ENCODE measurements at regions not wholly inside any gene's neighbourhood (a gene's known extent, or its start where the extent isn't known, plus 50 kb on each side); places are given as distances from the start of the nearest gene placed in this dataset.
"Not testable (repeated sequence)": the region's sequence is repeated elsewhere in the genome, so short reads cannot be mapped to it uniquely, and the experiment has no call there.

GRCh38 chr2:65937379-65938160 lies 497.4 kb upstream of the MEIS1 start:
- DNase-seq, result no peak

DNA sequence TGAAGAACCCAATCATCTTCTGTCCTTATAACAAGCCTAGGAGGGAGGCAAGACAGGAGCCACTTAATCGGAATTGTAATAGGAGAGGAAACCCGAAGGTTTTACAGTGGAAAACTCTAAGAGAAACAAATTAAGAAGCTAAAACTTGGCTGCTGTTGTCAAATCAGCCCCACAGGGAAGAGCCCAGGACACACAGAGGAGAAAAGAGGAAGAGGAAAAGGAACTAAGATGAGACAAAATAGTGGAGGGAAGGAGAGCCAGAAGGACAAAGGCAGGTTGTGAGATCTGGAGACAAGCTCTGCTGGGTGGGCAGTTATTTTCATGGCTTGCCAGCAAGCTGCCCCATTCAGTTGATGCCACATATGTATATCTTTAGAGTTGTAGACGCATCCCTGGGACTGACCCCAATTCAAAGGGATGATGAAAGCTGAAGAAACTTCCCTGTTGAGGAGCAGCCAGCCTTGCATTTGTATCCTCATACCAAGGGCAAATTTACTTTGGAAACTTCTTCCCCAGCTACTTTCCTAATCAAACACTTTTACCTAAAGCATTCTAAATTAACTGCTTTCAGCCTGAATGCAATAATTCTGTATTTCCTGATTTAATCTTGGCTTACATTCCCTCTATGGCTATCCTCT lies 499.8 kb upstream of the MEIS1 start:
- DNase-seq, result no peak

GRCh38 chr2:65932571-65932970 lies 500.2 kb upstream of the SPRED2 start:
- no peak for DNase-seq

DNA sequence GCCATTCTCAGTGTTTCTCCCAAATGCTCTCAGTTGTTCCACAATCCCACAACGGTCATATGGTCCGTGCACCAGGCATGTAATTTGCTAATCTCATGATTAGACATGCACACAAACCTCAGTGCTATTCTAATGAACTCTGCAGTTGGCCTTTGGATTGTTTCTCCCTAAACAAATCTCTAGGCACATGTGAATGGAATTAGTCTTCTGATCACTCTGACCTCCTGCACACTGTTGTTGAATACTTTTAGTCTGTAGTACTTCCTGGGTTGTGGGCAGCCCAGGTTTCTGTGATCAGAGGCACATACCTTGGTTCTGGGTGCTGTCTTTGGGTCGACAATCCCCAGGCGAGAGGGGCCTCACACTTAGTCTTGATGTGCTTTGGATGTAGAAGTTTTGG lies 498.7 kb upstream of the SPRED2 start:
- no peak for DNase-seq

- DNase-seq, result no peak
These were observed 497.9 kb upstream of the SPRED2 start for GRCh38 chr2:65930259-65930658.

DNA sequence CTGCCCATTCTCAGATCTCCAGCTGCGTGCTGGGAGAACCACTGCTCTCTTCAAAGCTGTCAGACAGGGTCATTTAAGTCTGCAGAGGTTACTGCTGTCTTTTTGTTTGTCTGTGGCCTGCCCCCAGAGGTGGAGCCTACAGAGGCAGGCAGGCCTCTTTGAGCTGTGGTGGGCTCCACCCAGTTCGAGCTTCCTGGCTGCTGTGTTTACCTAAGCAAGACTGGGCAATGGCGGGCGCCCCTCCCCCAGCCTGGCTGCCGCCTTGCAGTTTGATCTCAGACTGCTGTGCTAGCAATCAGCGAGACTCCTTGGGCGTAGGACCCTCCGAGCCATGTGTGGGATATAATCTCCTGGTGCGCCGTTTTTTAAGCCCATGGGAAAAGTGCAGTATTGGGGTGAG lies 497.3 kb upstream of the SPRED2 start:
- DNase-seq, result not testable (repeated sequence)

- DNase-seq, result no peak
These were observed 490.4 kb upstream of the SPRED2 start for GRCh38 chr2:65922794-65923193.

- no peak for DNase-seq
These were observed 489.6 kb upstream of the SPRED2 start for GRCh38 chr2:65922030-65922429.

GRCh38 chr2:65921116-65921515 lies 488.7 kb upstream of the SPRED2 start:
- no peak for DNase-seq

DNA sequence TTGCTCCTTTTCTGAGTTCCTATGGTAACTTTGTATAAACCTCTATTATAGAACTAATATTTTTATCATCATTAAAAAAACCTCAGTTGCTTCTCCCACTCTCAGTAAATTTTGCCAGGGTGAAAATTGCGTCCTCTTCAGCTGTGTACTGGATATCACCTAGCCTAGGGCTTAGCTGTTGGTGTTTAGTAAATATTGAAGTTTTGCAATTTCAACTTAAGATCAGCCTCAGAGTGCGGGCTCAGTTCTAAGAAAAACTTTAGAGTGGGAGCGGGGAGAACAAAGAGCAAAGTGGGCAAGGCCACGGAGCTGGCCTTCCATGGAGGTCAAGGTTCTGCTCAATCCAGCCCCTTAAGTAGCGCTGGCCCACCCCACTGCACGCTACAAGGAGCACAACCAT lies 488.3 kb upstream of the SPRED2 start:
- no peak for DNase-seq

GRCh38 chr2:65919550-65920188 lies 487.3 kb upstream of the SPRED2 start:
- DNase-seq, result no peak

DNA sequence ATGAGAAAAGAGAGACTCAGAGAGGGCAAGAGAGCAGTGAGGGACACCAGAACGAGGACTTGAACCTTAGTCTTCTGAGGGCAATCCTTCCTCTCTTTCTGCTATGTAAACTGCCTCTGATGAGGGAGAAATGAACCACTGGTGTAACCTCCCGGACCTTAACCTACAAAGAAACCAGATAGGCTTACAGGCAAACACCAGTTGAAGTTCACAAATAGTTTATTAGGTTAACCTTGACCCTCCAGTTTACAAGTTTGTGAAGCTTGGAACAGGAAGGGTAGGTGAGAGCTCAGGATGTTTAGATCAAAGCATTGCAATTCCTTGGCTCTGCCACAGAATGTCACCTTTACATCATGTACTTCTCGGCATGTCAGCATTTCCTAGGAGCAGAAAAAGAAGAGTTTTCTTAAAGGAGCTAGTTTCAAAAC lies 486.4 kb upstream of the SPRED2 start:
- no peak for DNase-seq

DNA sequence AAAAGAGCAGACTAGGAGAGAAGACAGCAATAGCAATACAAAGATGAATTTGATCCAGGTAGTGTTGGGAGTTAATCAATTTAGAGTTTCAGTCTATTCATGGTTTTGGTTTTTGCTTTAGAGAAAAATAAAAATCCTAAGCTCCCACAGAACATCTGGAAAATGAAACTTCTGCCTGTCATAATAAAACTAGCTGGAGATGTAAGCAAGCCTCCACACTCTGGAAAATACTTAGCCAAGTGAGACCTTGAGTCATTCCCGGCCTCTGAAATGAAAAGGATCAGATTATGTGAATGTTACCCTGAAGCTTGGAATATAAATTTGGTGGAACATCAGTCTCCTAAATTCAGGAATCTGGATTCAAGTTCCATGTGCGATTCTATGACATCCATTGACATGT lies 485.6 kb upstream of the SPRED2 start:
- DNase-seq, result no peak

DNA sequence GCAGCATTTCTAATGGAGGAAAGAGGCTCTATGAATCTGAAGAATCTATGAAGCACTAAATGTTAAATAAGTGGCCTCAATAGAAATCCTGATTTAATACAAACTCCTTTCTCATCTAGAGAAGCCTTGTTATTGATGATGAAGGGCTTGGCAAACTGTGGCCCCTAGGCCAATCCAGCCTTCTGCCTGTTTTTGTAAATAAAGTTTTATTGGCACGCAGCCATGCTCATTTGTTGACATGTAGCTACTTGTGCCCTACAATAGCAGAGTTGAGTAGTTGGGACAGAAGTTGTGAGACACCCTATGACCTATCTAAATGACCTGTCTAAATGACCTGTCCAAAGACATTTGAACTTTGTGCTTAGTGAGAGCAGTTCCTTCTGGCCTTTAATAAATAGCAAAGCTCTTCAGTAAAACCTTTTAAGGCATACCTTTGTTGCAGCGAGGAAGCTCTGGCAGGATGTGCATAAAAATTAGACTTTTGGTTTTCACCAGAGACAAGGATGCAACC lies 484.4 kb upstream of the SPRED2 start:
- DNase-seq, result no peak

DNA sequence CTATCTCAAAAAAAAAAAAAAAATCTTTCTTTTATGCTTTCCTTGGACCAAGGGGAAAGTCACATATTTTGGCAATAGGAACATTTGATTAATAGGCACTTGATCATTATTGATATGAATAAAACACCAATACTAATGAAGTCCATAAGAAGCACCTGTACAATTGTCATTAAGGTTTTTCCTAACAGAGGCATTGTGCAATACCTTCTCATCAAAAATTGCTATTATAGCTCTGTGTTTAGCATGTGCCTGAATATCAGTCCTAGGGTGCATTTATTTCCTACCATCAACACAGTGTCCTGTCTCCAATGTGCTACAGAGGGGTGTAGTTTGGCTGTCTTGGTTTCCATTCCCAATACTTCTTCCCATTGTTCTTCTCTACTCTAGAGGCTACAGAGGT lies 483.8 kb upstream of the SPRED2 start:
- no peak for DNase-seq

- DNase-seq, result no peak
These were observed 482.9 kb upstream of the SPRED2 start for GRCh38 chr2:65915273-65915672.

DNA sequence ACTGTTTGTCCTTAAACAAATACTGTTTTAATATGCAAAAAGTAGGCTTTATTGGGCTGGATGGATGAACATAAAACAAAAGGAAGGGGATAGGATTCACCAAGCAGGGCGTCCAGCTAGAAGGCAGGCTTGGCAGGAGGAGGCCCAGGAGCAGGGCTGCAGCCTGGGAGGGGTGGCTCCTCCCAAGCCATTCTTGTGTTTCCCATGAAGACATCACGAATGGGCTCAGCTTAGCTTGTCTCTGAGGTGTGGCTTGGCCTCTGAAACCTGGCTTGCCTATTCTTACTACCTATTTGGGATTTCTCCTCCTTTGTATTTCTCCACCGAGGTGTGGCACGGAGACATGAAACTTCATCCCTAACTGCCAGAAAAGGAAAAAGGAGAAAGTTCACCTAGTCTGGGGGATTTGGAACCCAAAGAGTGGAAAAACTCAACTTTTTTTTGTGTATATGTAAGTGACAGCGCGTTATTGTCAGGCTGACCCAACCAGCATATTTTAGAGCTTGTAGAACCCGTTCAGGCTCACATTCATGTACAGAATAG lies 481.9 kb upstream of the SPRED2 start:
- DNase-seq, result no peak

DNA sequence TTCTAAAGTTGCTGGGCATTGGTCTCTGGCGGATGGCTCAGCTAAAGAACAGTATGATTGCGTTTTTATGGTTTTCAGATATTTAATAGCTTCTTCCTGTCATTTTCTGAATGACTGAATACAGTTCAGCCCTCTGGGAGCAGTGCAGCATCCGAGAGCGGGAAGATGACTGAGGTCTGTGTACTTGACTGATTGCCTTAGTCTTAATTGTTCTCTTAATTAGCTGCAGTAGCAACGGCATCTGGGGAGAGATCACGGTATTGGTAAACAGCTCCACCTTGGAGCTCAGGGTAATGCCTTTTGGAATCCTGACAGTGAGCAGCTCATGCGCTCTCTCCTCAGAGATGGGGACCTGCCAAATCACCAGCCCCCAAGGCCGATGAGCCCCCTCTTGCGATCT lies 481.4 kb upstream of the SPRED2 start:
- no peak for DNase-seq

GRCh38 chr2:65901756-65902155 lies 469.4 kb upstream of the SPRED2 start:
- DNase-seq, result no peak

DNA sequence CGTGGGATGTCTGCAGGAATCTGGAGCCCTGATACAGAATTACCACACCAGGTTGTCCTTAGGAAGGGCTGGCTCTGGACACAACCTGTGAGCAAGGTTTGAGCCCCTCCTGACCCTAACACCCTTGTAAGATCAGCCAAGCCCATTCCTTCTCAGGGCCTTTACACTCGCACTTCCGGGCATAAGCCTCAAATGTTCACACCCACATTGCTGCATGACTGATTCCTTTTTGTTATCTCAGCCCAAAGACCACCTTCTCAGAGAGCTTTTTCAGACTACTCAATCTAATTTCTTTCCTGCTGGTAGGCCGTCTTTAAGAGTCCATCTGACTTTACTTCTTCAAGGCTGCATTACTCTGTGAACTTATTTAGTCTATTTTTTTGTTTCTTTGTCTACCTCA lies 464.0 kb upstream of the SPRED2 start:
- DNase-seq, result no peak

DNA sequence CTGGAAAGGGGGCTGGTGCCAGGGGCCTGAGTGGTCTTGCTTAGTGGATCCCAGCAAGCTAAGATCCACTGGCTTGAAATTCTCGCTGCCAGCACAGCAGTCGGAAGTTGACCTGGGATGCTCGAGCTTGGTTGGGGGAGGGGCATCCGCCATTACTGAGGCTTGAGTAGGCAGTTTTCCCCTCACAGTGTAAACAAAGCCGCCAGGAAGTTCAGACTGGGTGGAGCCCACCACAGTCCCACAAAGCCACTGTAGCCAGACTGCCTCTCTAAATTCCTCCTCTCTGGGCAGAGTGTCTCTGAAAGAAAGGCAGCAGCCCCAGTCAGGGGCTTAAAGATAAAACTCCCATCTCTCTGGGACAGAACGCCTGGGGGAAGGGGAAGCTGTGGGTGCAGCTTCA lies 457.7 kb upstream of the SPRED2 start:
- DNase-seq, result not testable (repeated sequence)

DNA sequence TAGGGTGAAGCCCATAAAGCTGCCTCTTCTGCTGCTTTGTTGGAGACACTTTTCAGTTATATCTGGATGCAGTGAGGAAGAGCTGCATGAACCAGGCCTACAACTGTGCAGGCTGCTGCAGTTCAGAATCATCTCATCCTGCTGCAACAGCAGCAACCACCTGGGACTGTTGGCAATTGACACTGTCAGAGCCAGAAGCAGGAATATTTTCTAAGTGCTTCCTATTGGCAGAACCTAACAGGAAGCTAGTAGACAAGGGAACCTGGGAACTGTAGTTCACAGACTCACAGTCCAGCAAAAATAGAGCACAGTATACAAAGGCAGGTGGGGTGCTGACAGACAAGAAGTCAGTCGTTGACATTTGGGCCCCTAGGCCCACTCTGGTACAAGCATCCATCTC lies 452.9 kb upstream of the SPRED2 start:
- DNase-seq, result no peak

DNA sequence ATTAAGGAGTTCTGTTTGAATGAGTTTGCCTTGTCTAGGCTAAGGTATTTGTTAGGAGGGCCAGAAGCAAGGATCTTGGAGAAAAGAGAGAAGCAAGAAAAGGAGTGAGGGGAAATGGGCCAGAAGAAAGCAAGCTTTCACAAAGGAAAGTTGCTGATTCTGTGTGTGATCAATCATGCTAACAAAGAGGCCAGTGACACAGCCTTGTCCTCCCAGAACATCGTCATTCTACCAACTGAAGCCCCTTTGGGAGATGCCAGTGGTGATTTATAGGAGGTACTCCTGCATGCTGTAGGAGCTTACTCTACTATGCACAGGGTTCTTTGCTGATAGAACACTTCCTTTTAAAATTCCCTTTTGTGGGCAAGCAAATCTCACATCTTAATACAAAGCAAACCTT lies 449.2 kb upstream of the SPRED2 start:
- no peak for DNase-seq

DNA sequence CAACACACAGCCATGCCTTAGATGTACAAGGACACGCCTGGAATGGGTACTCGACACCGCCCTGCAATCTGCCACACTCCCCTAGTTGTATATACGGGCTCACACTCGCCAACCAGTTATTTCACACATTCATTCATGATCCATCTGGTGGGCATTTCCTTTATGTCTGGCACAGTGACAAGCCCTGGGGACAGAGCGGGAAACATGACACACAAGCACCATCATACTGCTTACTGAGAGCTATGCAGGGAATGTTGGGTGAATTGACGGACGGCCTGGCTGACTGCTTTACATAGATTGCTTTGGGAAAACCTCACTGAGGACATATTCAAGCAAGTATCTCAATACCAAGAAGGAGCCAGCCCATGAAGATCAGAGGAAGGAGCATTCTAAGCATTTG lies 448.0 kb upstream of the SPRED2 start:
- DNase-seq, result no peak

All from stimulated activated CD8-positive, alpha-beta memory T cell treated with anti-CD3 and anti-CD28 coated beads, Interleukin-4, amount 100 ng/mL, for 48 hours (primary cell).